ENCODE measurements at regions not wholly inside any gene's neighbourhood (a gene's known extent, or its start where the extent isn't known, plus 50 kb on each side); places are given as distances from the start of the nearest gene placed in this dataset.
"Not testable (repeated sequence)": the region's sequence is repeated elsewhere in the genome, so short reads cannot be mapped to it uniquely, and the experiment has no call there.

- DNase-seq: no peak
These were observed 245.5 kb upstream of the RPS23 start for GRCh38 chr5:82523633-82524032.

- DNase-seq: no peak
These were observed 244.7 kb upstream of the RPS23 start for GRCh38 chr5:82522897-82523296.

- DNase-seq: no peak
These were observed 243.4 kb upstream of the RPS23 start for GRCh38 chr5:82521431-82522051.

GRCh38 chr5:82519558-82519957, 241.4 kb upstream of the RPS23 start:
- DNase-seq: no peak

GRCh38 chr5:82517544-82518075, 239.5 kb upstream of the RPS23 start:
- DNase-seq: no peak

- DNase-seq: no peak
These were observed 235.6 kb upstream of the RPS23 start for GRCh38 chr5:82513738-82514137.

- no peak for DNase-seq
These were observed 233.9 kb upstream of the RPS23 start for GRCh38 chr5:82512025-82512424.

- no peak for DNase-seq
These were observed 233.0 kb upstream of the RPS23 start for GRCh38 chr5:82511134-82511533.

- no peak for DNase-seq
These were observed 231.6 kb upstream of the RPS23 start for GRCh38 chr5:82509762-82510161.

- not testable (repeated sequence) for DNase-seq
These were observed 228.2 kb upstream of the RPS23 start for GRCh38 chr5:82506390-82506789.

- no peak for DNase-seq
These were observed 221.6 kb upstream of the RPS23 start for GRCh38 chr5:82499725-82500244.

GRCh38 chr5:82497242-82497641, 219.1 kb upstream of the RPS23 start:
- DNase-seq: no peak

- no peak for DNase-seq
These were observed 216.8 kb upstream of the RPS23 start for GRCh38 chr5:82494942-82495341.

- DNase-seq: no peak
These were observed 215.1 kb upstream of the RPS23 start for GRCh38 chr5:82493221-82493620.

GRCh38 chr5:82491397-82491796, 213.2 kb upstream of the RPS23 start:
- no peak for DNase-seq

GRCh38 chr5:82489683-82490082, 211.5 kb upstream of the RPS23 start:
- no peak for DNase-seq

- DNase-seq: no peak
These were observed 209.0 kb upstream of the RPS23 start for GRCh38 chr5:82487131-82487530.

GRCh38 chr5:82480331-82480730, 202.2 kb upstream of the RPS23 start:
- DNase-seq: no peak

- DNase-seq: no peak
These were observed 198.0 kb upstream of the RPS23 start for GRCh38 chr5:82476155-82476554.

- DNase-seq: no peak
These were observed 195.1 kb upstream of the RPS23 start for GRCh38 chr5:82473262-82473661.

GRCh38 chr5:82470185-82470994, 192.2 kb upstream of the RPS23 start:
- no peak for DNase-seq

- no peak for DNase-seq
These were observed 188.9 kb upstream of the RPS23 start for GRCh38 chr5:82466986-82467561.

GRCh38 chr5:82465235-82465634, 187.1 kb upstream of the RPS23 start:
- no peak for DNase-seq

GRCh38 chr5:82459626-82460025, 181.5 kb upstream of the RPS23 start:
- DNase-seq: no peak

Measured in kidney glomerular epithelial cell (primary cell).